ENCODE measurements at regions not wholly inside any gene's neighbourhood (a gene's known extent, or its start where the extent isn't known, plus 50 kb on each side); places are given as distances from the start of the nearest gene placed in this dataset.

GRCh38 chrX:118174516-118175098 is 58.0 kb upstream of the KLHL13 start (continued):
- TF ChIP-seq ZNF274 (IDR thresholded peaks at IDR 0.05; ENCODE audit: borderline replicate concordance, extremely low read depth, low read length) (no peak), SRF (IDR thresholded peaks at IDR 0.05; ENCODE audit: low read depth, low read length) (no peak), HDAC2 (IDR thresholded peaks at IDR 0.05; ENCODE audit: borderline replicate concordance in 1 of 2, low read depth in 2 of 2, low read length in 2 of 2) (no peak), CBX5 (IDR thresholded peaks at IDR 0.05; ENCODE audit: low read depth, low read length) (no peak), POLR2A (IDR thresholded peaks at IDR 0.05; ENCODE audit: control extremely low read depth in 1 of 2, low read depth in 2 of 2, low read length in 2 of 2) (no peak), USF2 (IDR thresholded peaks at IDR 0.05; ENCODE audit: low read length) (no peak)

Measured in H1 (cell line).